ENCODE measurements at regions not wholly inside any gene's neighbourhood (a gene's known extent, or its start where the extent isn't known, plus 50 kb on each side); places are given as distances from the start of the nearest gene placed in this dataset.

- H3K27ac ChIP-seq (ENCODE audit: insufficient read depth, low read length), result no peak overlapping the region
- H3K36me3 ChIP-seq (ENCODE audit: control insufficient read depth, insufficient read depth, low read length), result no peaks in the 10 kb centered on the region
- H3K9ac ChIP-seq (ENCODE audit: insufficient read depth, low read length), result no peak overlapping the region
- H3K4me3 ChIP-seq (replicated peaks in 1 of 4; ENCODE audit: control extremely low read depth in 1 of 4, insufficient read depth in 1 of 4, low read depth in 3 of 4, low read length in 4 of 4), result no peak overlapping the region
- no peak for DNase-seq (ENCODE audit: low read depth in 2 of 2)
- no peaks in the 10 kb centered on the region for H3K9me3 ChIP-seq (ENCODE audit: control insufficient read depth, insufficient read depth, low read depth, low read length)
- no peak overlapping the region for H2AFZ ChIP-seq (ENCODE audit: low read length)
- no peaks in the 10 kb centered on the region for H3K27me3 ChIP-seq (ENCODE audit: control insufficient read depth, insufficient read depth, low read length)
- H3K79me2 ChIP-seq (ENCODE audit: control insufficient read depth, insufficient read depth, low read length), result no peaks in the 10 kb centered on the region
- no peak for TF ChIP-seq EZH2 (IDR thresholded peaks at IDR 0.05; ENCODE audit: low read length, missing control alignments)
- no peak for TF ChIP-seq CTCF (conservative IDR thresholded peaks at IDR 0.05 in 1 of 2, IDR thresholded peaks at IDR 0.05 in 1 of 2; ENCODE audit: low read depth in 1 of 2, low read length in 2 of 2)
- no peaks in the 10 kb centered on the region for H3K4me1 ChIP-seq (ENCODE audit: control insufficient read depth, extremely low read depth, insufficient read depth, low read length)
- H3K4me2 ChIP-seq (ENCODE audit: extremely low read depth, insufficient read depth, low read length), result no peak overlapping the region
- no peaks in the 10 kb centered on the region for H4K20me1 ChIP-seq (ENCODE audit: control insufficient read depth, extremely low read depth, insufficient read depth, low read length)
Observed at GRCh38 chr17:72555052-72555451, 434.2 kb downstream of the SOX9 start.

GRCh38 chr17:72556944-72557826 is 436.4 kb downstream of the SOX9 start:
- H3K79me2 ChIP-seq (ENCODE audit: control insufficient read depth, insufficient read depth, low read length), result no peaks in the 10 kb centered on the region
- TF ChIP-seq EZH2 (IDR thresholded peaks at IDR 0.05; ENCODE audit: low read length, missing control alignments) (no peak), CTCF (conservative IDR thresholded peaks at IDR 0.05 in 1 of 2, IDR thresholded peaks at IDR 0.05 in 1 of 2; ENCODE audit: low read depth in 1 of 2, low read length in 2 of 2) (peak; percentile 78 to 87)
- H3K4me3 ChIP-seq (replicated peaks in 1 of 4; ENCODE audit: control extremely low read depth in 1 of 4, insufficient read depth in 1 of 4, low read depth in 3 of 4, low read length in 4 of 4), result no peak overlapping the region
- H3K9me3 ChIP-seq (ENCODE audit: control insufficient read depth, insufficient read depth, low read depth, low read length), result no peaks in the 10 kb centered on the region
- H3K36me3 ChIP-seq (ENCODE audit: control insufficient read depth, insufficient read depth, low read length), result no peaks in the 10 kb centered on the region
- no peak overlapping the region for H3K9ac ChIP-seq (ENCODE audit: insufficient read depth, low read length)
- no peak overlapping the region for H3K4me2 ChIP-seq (ENCODE audit: extremely low read depth, insufficient read depth, low read length)
- peak; percentile 42 to 56 for DNase-seq (ENCODE audit: low read depth in 2 of 2)
- no peaks in the 10 kb centered on the region for H3K27me3 ChIP-seq (ENCODE audit: control insufficient read depth, insufficient read depth, low read length)
- no peak overlapping the region for H3K27ac ChIP-seq (ENCODE audit: insufficient read depth, low read length)
- H2AFZ ChIP-seq (ENCODE audit: low read length), result no peak overlapping the region
- no peaks in the 10 kb centered on the region for H3K4me1 ChIP-seq (ENCODE audit: control insufficient read depth, extremely low read depth, insufficient read depth, low read length)
- H4K20me1 ChIP-seq (ENCODE audit: control insufficient read depth, extremely low read depth, insufficient read depth, low read length), result no peaks in the 10 kb centered on the region

DNA sequence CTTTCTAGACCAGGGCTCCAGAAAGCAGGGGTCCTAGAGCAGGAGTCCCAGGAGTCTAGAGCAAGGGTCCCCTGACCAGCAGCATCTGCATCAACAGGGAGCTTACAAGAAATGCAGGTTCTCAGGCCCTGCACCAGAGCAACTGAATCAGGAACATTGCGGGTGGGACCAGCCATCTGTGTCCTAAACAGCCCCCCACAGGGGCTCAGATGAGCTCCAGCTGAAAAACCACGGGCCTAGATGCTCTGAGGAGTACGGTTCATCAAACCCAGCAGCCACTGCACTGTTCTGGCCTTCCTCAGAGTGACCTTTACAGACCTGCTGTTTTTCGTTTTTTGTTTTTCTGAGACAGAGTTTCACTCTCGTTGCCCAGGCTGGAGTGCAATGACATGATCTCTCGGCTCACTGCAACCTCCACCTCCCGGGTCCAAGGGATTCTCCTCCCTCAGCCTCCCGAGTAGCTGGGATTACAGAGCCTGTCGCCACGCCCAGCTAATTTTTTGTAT is 438.2 kb downstream of the SOX9 start:
- no peaks in the 10 kb centered on the region for H3K36me3 ChIP-seq (ENCODE audit: control insufficient read depth, insufficient read depth, low read length)
- no peak overlapping the region for H3K4me2 ChIP-seq (ENCODE audit: extremely low read depth, insufficient read depth, low read length)
- no peak overlapping the region for H2AFZ ChIP-seq (ENCODE audit: low read length)
- DNase-seq (ENCODE audit: low read depth in 2 of 2), result no peak
- no peak overlapping the region for H3K4me3 ChIP-seq (replicated peaks in 1 of 4; ENCODE audit: control extremely low read depth in 1 of 4, insufficient read depth in 1 of 4, low read depth in 3 of 4, low read length in 4 of 4)
- H3K27me3 ChIP-seq (ENCODE audit: control insufficient read depth, insufficient read depth, low read length), result no peaks in the 10 kb centered on the region
- TF ChIP-seq CTCF (conservative IDR thresholded peaks at IDR 0.05 in 1 of 2, IDR thresholded peaks at IDR 0.05 in 1 of 2; ENCODE audit: low read depth in 1 of 2, low read length in 2 of 2) (no peak), EZH2 (IDR thresholded peaks at IDR 0.05; ENCODE audit: low read length, missing control alignments) (no peak)
- H3K9me3 ChIP-seq (ENCODE audit: control insufficient read depth, insufficient read depth, low read depth, low read length), result no peaks in the 10 kb centered on the region
- H3K79me2 ChIP-seq (ENCODE audit: control insufficient read depth, insufficient read depth, low read length), result no peaks in the 10 kb centered on the region
- no peak overlapping the region for H3K27ac ChIP-seq (ENCODE audit: insufficient read depth, low read length)
- H3K4me1 ChIP-seq (ENCODE audit: control insufficient read depth, extremely low read depth, insufficient read depth, low read length), result no peaks in the 10 kb centered on the region
- no peak overlapping the region for H3K9ac ChIP-seq (ENCODE audit: insufficient read depth, low read length)
- H4K20me1 ChIP-seq (ENCODE audit: control insufficient read depth, extremely low read depth, insufficient read depth, low read length), result no peaks in the 10 kb centered on the region

Measured in fibroblast of lung (primary cell).